GM23338 (cell line): ENCODE measurements at regions not wholly inside any gene's neighbourhood (a gene's known extent, or its start where the extent isn't known, plus 50 kb on each side); places are given as distances from the start of the nearest gene placed in this dataset.

Experiments used
- ATAC-seq: fragments of 200-7000 bp; cut with Tn5 transposase; 3 replicates; pipeline ENCODE4 v1.9.1; 2020
- DNase-seq: peaks from one replicate; pipeline ENCODE4 v3.0.0-alpha.2; 2015; ENCODE audit warnings: low spot score
- H2AFZ ChIP-seq: fragments of 200-600 bp; sonication (generic); 2 replicates; pipeline ENCODE4 v1.8.0; 2016; ENCODE audit warnings: antibody characterized with exemption, mild to moderate bottlenecking, moderate library complexity
- H3F3A ChIP-seq: fragments of 200-600 bp; sonication (generic); replicated peaks from 2 replicates; pipeline ENCODE4 v1.8.0; 2017; ENCODE audit warnings: antibody characterized with exemption, mixed run types, low read depth
- H3K27ac ChIP-seq: fragments of 200-600 bp; sonication (generic); 2 replicates; pipeline ENCODE4 v1.6.1; 2016; ENCODE audit warnings: low read depth
- H3K27me3 ChIP-seq: fragments of 200-600 bp; sonication (generic); 2 replicates; pipeline ENCODE4 v1.8.0; 2016; ENCODE audit warnings: mild to moderate bottlenecking, mixed run types, moderate library complexity; ENCODE audit not compliant: insufficient read depth
- H3K36me3 ChIP-seq: fragments of 200-600 bp; sonication (generic); 2 replicates; pipeline ENCODE4 v1.8.0; 2016; ENCODE audit warnings: mild to moderate bottlenecking; ENCODE audit not compliant: insufficient read depth
- H3K4me1 ChIP-seq: fragments of 200-600 bp; sonication (generic); 2 replicates; pipeline ENCODE4 v1.8.0; 2016; ENCODE audit warnings: mild to moderate bottlenecking, moderate library complexity; ENCODE audit not compliant: insufficient read depth
- H3K4me2 ChIP-seq: fragments of 200-600 bp; sonication (generic); 2 replicates; pipeline ENCODE4 v1.7.1; 2017; ENCODE audit warnings: mixed run types
- H3K4me3 ChIP-seq: fragments of 200-600 bp; sonication (generic); 2 replicates; pipeline ENCODE4 v1.6.1; 2016; ENCODE audit warnings: mixed run types
- H3K79me2 ChIP-seq: fragments of 200-600 bp; sonication (generic); replicated peaks from 2 replicates; pipeline ENCODE4 v1.8.0; 2017; ENCODE audit warnings: mild to moderate bottlenecking; ENCODE audit not compliant: insufficient read depth
- H3K9me2 ChIP-seq: fragments of 200-600 bp; sonication (generic); 2 replicates; pipeline ENCODE4 v1.8.0; 2017; ENCODE audit not compliant: insufficient read depth
- H4K20me1 ChIP-seq: fragments of 200-600 bp; sonication (generic); replicated peaks from 2 replicates; pipeline ENCODE4 v1.8.0; 2017; ENCODE audit warnings: mild to moderate bottlenecking; ENCODE audit not compliant: insufficient read depth
- H3K27ac Mint-ChIP-seq: 2 replicates; pipeline ENCODE4 v1.8.0; 2020; ENCODE audit warnings: inconsistent platforms, mild to moderate bottlenecking, moderate library complexity, mixed read lengths
- H3K27me3 Mint-ChIP-seq: 3 replicates; pipeline ENCODE4 v1.8.0; 2022; ENCODE audit warnings: low read depth, mild to moderate bottlenecking, moderate library complexity, mixed read lengths, inconsistent platforms; ENCODE audit not compliant: insufficient read depth, poor library complexity
- H3K36me3 Mint-ChIP-seq: 3 replicates; pipeline ENCODE4 v1.8.0; 2021; ENCODE audit warnings: low read depth, mild to moderate bottlenecking, inconsistent platforms, moderate library complexity, mixed read lengths
- H3K4me1 Mint-ChIP-seq: 3 replicates; pipeline ENCODE4 v1.8.0; 2020; ENCODE audit warnings: mild to moderate bottlenecking, inconsistent platforms, mixed read lengths
- H3K4me3 Mint-ChIP-seq: 3 replicates; pipeline ENCODE4 v1.8.0; 2021; ENCODE audit warnings: moderate library complexity, mild to moderate bottlenecking, inconsistent platforms, mixed read lengths
- H3K9me3 Mint-ChIP-seq: 3 replicates; pipeline ENCODE4 v1.8.0; 2020; ENCODE audit warnings: moderate library complexity, mild to moderate bottlenecking, inconsistent platforms, mixed read lengths
- REST ChIP-seq: IDR thresholded peaks from one replicate; pipeline ENCODE4 v1.6.1; 2018; ENCODE audit warnings: antibody characterized with exemption; ENCODE audit not compliant: unreplicated experiment
- ZNF114 ChIP-seq: fragments of 250-450 bp; sonication (Bioruptor Pico); IDR thresholded peaks from 2 replicates; pipeline ENCODE4 v1.5.0; 2020; ENCODE audit warnings: mild to moderate bottlenecking, moderate library complexity
- ZNF331 ChIP-seq: fragments of 250-450 bp; sonication (Bioruptor Pico); IDR thresholded peaks from 2 replicates; pipeline ENCODE4 v1.5.0; 2020; ENCODE audit warnings: low read depth, mild to moderate bottlenecking, moderate library complexity
- ZNF462 ChIP-seq: fragments of 250-450 bp; sonication (Bioruptor Pico); IDR thresholded peaks from 2 replicates; pipeline ENCODE4 v1.5.0; 2020; ENCODE audit warnings: mild to moderate bottlenecking, moderate library complexity
- TF ChIP-seq, protein P1 (sequence below): IDR thresholded peaks from 2 replicates; pipeline ENCODE4 v1.6.1; 2016; ENCODE audit warnings: antibody characterized with exemption

DNA sequence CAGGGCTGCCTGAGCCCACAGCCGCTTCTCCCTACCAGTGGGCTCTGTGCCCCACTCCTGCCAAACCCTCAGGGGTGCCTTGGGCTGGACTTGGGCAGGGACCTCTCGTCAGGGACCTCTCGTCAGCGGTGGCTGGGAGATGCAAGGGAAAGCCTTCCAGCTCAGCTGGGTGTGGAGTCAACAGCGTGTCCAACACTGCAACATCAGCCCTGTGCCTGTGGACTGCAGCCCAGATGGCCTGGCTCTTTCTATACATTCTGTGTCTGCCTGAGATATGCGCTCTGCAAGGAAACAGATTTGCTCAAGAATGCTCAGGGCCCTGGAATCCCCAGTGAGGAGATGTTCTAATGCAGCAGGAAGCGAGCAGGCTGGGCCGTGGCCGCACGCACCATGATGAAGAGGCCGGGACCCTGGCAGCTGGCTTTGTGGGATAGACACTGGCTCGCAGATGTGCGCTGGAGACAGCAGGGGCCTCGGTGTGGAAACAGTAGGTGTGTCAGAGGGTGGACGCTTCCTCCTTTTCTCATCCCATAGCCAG, 85.0 kb upstream of the COL5A1 start:
- Histone ChIP-seq H2AFZ (no peak overlapping the region), H3K4me3 (no peak overlapping the region), H3K4me2 (no peak overlapping the region), H3F3A (no peaks in the 10 kb centered on the region), H3K79me2 (no peaks in the 10 kb centered on the region), H4K20me1 (no peaks in the 10 kb centered on the region), H3K27ac (no peak overlapping the region), H3K27me3 (no peaks in the 10 kb centered on the region), H3K4me1 (no peaks in the 10 kb centered on the region), H3K9me2 (no peaks in the 10 kb centered on the region), H3K36me3 (no peaks in the 10 kb centered on the region)
- peaks cover 7% of the 10 kb centered on the region for H3K27me3 Mint-ChIP-seq
- no peaks in the 10 kb centered on the region for H3K36me3 Mint-ChIP-seq
- no peak for DNase-seq
- no peak for TF ChIP-seq ZNF331 (CRISPR knock-in tag)
- TF ChIP-seq ZNF462 (CRISPR knock-in tag): no peak
- TF ChIP-seq ZNF114 (CRISPR knock-in tag): no peak
- no peak for TF ChIP-seq REST
- TF ChIP-seq, protein P1, sequence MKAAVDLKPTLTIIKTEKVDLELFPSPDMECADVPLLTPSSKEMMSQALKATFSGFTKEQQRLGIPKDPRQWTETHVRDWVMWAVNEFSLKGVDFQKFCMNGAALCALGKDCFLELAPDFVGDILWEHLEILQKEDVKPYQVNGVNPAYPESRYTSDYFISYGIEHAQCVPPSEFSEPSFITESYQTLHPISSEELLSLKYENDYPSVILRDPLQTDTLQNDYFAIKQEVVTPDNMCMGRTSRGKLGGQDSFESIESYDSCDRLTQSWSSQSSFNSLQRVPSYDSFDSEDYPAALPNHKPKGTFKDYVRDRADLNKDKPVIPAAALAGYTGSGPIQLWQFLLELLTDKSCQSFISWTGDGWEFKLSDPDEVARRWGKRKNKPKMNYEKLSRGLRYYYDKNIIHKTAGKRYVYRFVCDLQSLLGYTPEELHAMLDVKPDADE: no peak
- no peak overlapping the region for H3K4me3 Mint-ChIP-seq
- no peaks in the 10 kb centered on the region for H3K9me3 Mint-ChIP-seq
- no peaks in the 10 kb centered on the region; the same call in 2 of the 3 replicates for H3K4me1 Mint-ChIP-seq
- H3K27ac Mint-ChIP-seq: no peak overlapping the region
- ATAC-seq: no peak
